Parathyroid adenoma (tissue), 2 donors: ENCODE measurements at regions not wholly inside any gene's neighbourhood (a gene's known extent, or its start where the extent isn't known, plus 50 kb on each side); places are given as distances from the start of the nearest gene placed in this dataset.

Experiments
- H2AFZ ChIP-seq: fragments of 300-600 bp; sonication (generic); one replicate; pipeline ENCODE4 v1.7.0; 2017; ENCODE audit warnings: antibody characterized with exemption, mild to moderate bottlenecking
- H3K27ac ChIP-seq: fragments of 300-600 bp; sonication (generic); one replicate; pipeline ENCODE4 v1.7.0; 2017
- H3K27me3 ChIP-seq: fragments of 300-600 bp; sonication (generic); one replicate; pipeline ENCODE4 v1.7.0; 2017; ENCODE audit warnings: low read length; ENCODE audit not compliant: control insufficient read depth, insufficient read depth
- H3K36me3 ChIP-seq: fragments of 300-600 bp; sonication (generic); one replicate; pipeline ENCODE4 v1.7.0; 2017; ENCODE audit warnings: low read length; ENCODE audit not compliant: control insufficient read depth, insufficient read depth
- H3K4me1 ChIP-seq: fragments of 300-600 bp; sonication (generic); one replicate; pipeline ENCODE4 v1.7.0; 2017; ENCODE audit warnings: control low read depth
- H3K4me2 ChIP-seq: fragments of 300-600 bp; sonication (generic); one replicate; pipeline ENCODE4 v1.7.0; 2017; ENCODE audit warnings: low read length
- H3K4me3 ChIP-seq: fragments of 300-600 bp; sonication (generic); one replicate; pipeline ENCODE4 v1.7.0; 2017; ENCODE audit warnings: low read depth, low read length
- H3K79me2 ChIP-seq: fragments of 300-600 bp; sonication (generic); one replicate; pipeline ENCODE4 v1.7.0; 2017; ENCODE audit warnings: control low read depth
- H3K9ac ChIP-seq: fragments of 300-600 bp; sonication (generic); one replicate; pipeline ENCODE4 v1.7.0; 2017; ENCODE audit warnings: mild to moderate bottlenecking
- H3K9me3 ChIP-seq: fragments of 300-600 bp; sonication (generic); one replicate; pipeline ENCODE4 v1.7.0; 2017; ENCODE audit warnings: low read length; ENCODE audit not compliant: control insufficient read depth
- CTCF ChIP-seq: fragments of 300-600 bp; sonication (generic); IDR thresholded peaks from one replicate; pipeline ENCODE4 v1.7.0; 2017; ENCODE audit warnings: antibody characterized with exemption, mild to moderate bottlenecking
- donor health status: primary hyperparathyroidism.

- no peaks in the 10 kb centered on the region for H3K36me3 ChIP-seq
- TF ChIP-seq CTCF: no peak
- no peaks in the 10 kb centered on the region for H3K4me1 ChIP-seq
- no peak overlapping the region for H3K4me3 ChIP-seq
- H2AFZ ChIP-seq: no peak overlapping the region
- no peaks in the 10 kb centered on the region for H3K79me2 ChIP-seq
- H3K27me3 ChIP-seq: no peaks in the 10 kb centered on the region
- no peaks in the 10 kb centered on the region for H3K9me3 ChIP-seq
- no peak overlapping the region for H3K4me2 ChIP-seq
- H3K9ac ChIP-seq: no peak overlapping the region
- H3K27ac ChIP-seq: no peak overlapping the region
Observed at GRCh38 chr12:126608607-126609175, 1543.5 kb downstream of the AACS start.

GRCh38 chr12:126616441-126616840 is 1551.2 kb downstream of the AACS start:
- H3K4me1 ChIP-seq: no peaks in the 10 kb centered on the region
- no peak overlapping the region for H3K27ac ChIP-seq
- no peak for TF ChIP-seq CTCF
- no peak overlapping the region for H2AFZ ChIP-seq
- H3K27me3 ChIP-seq: no peaks in the 10 kb centered on the region
- H3K36me3 ChIP-seq: no peaks in the 10 kb centered on the region
- no peak overlapping the region for H3K9ac ChIP-seq
- no peaks in the 10 kb centered on the region for H3K79me2 ChIP-seq
- H3K4me2 ChIP-seq: no peak overlapping the region
- no peak overlapping the region for H3K4me3 ChIP-seq
- H3K9me3 ChIP-seq: no peaks in the 10 kb centered on the region

- Histone ChIP-seq H3K36me3 (no peaks in the 10 kb centered on the region), H2AFZ (no peak overlapping the region), H3K27ac (no peak overlapping the region), H3K79me2 (no peaks in the 10 kb centered on the region), H3K4me1 (no peaks in the 10 kb centered on the region), H3K9me3 (no peaks in the 10 kb centered on the region), H3K9ac (no peak overlapping the region), H3K4me3 (no peak overlapping the region), H3K27me3 (no peaks in the 10 kb centered on the region), H3K4me2 (no peak overlapping the region)
- TF ChIP-seq CTCF: no peak
Observed at GRCh38 chr12:126617312-126617711, 1552.1 kb downstream of the AACS start.

- Histone ChIP-seq H3K9ac (no peak overlapping the region), H3K27me3 (no peaks in the 10 kb centered on the region), H2AFZ (no peak overlapping the region), H3K9me3 (no peaks in the 10 kb centered on the region), H3K36me3 (no peaks in the 10 kb centered on the region), H3K4me2 (no peak overlapping the region), H3K79me2 (no peaks in the 10 kb centered on the region), H3K4me1 (no peaks in the 10 kb centered on the region), H3K4me3 (no peak overlapping the region), H3K27ac (no peak overlapping the region)
- no peak for TF ChIP-seq CTCF
Observed at GRCh38 chr12:126627596-126627995, 1562.4 kb downstream of the AACS start.

GRCh38 chr12:126636821-126637220 is 1571.6 kb downstream of the AACS start:
- H3K27ac ChIP-seq: no peak overlapping the region
- H3K4me2 ChIP-seq: no peak overlapping the region

More at GRCh38 chr12:126636821-126637220, 1571.6 kb downstream of the AACS start:
- no peaks in the 10 kb centered on the region for H3K36me3 ChIP-seq
- H3K9me3 ChIP-seq: no peaks in the 10 kb centered on the region
- H3K9ac ChIP-seq: no peak overlapping the region
- H3K4me1 ChIP-seq: no peaks in the 10 kb centered on the region
- no peaks in the 10 kb centered on the region for H3K27me3 ChIP-seq
- H3K79me2 ChIP-seq: no peaks in the 10 kb centered on the region
- TF ChIP-seq CTCF: no peak
- H2AFZ ChIP-seq: no peak overlapping the region
- H3K4me3 ChIP-seq: no peak overlapping the region
